SK-N-SH treated with all-trans-retinoic acid at 6 μM for 48 hours (cell line): ENCODE measurements at regions not wholly inside any gene's neighbourhood (a gene's known extent, or its start where the extent isn't known, plus 50 kb on each side); places are given as distances from the start of the nearest gene placed in this dataset.

Experiments
- ATAC-seq: fragments of 200-7000 bp; cut with Tn5 transposase; 3 replicates; pipeline ENCODE4 v1.9.1; 2020; ENCODE audit warnings: mild to moderate bottlenecking, moderate library complexity
- ARNTL ChIP-seq: fragments of 450-650 bp; formaldehyde crosslinking; IDR thresholded peaks from 2 replicates; pipeline ENCODE4 v1.5.0; 2020; ENCODE audit warnings: low read depth, mild to moderate bottlenecking, moderate library complexity, borderline replicate concordance
- BACH2 ChIP-seq: fragments of 250-450 bp; sonication (Bioruptor Pico); IDR thresholded peaks from 2 replicates; pipeline ENCODE4 v1.9.0; 2021; ENCODE audit warnings: mild to moderate bottlenecking, borderline replicate concordance
- CREB5 ChIP-seq: fragments of 250-450 bp; sonication (Bioruptor Pico); IDR thresholded peaks from 2 replicates; pipeline ENCODE4 v1.5.1; 2020; ENCODE audit warnings: low read depth, mild to moderate bottlenecking, moderate library complexity
- CSDC2 ChIP-seq: fragments of 250-450 bp; sonication (Bioruptor Pico); IDR thresholded peaks from 2 replicates; pipeline ENCODE4 v1.5.0; 2020; ENCODE audit warnings: mild to moderate bottlenecking, moderate library complexity
- ESRRG ChIP-seq: fragments of 250-450 bp; sonication (Bioruptor Pico); IDR thresholded peaks from 2 replicates; pipeline ENCODE4 v1.6.1; 2021; ENCODE audit warnings: mild to moderate bottlenecking
- GLIS3 ChIP-seq: fragments of 250-450 bp; sonication (Bioruptor Pico); IDR thresholded peaks from 2 replicates; pipeline ENCODE4 v1.5.0; 2020; ENCODE audit warnings: mild to moderate bottlenecking, moderate library complexity
- ISL1 ChIP-seq: fragments of 250-450 bp; sonication (Bioruptor Pico); IDR thresholded peaks from 2 replicates; pipeline ENCODE4 v2.1.2; 2022; ENCODE audit warnings: mild to moderate bottlenecking, moderate library complexity
- OSR1 ChIP-seq: fragments of 250-450 bp; sonication (Bioruptor Pico); IDR thresholded peaks from 2 replicates; pipeline ENCODE4 v1.8.0; 2022; ENCODE audit warnings: moderate library complexity, mild to moderate bottlenecking, inconsistent platforms
- PATZ1 ChIP-seq: fragments of 250-450 bp; sonication (Bioruptor Pico); IDR thresholded peaks from 2 replicates; pipeline ENCODE4 v1.8.0; 2020; ENCODE audit warnings: mild to moderate bottlenecking, moderate library complexity, borderline replicate concordance
- POU6F1 ChIP-seq: fragments of 250-450 bp; sonication (Bioruptor Pico); IDR thresholded peaks from 2 replicates; pipeline ENCODE4 v1.8.0; 2021; ENCODE audit warnings: low read depth, mild to moderate bottlenecking, moderate library complexity, borderline replicate concordance
- PPARA ChIP-seq: fragments of 250-450 bp; sonication (Bioruptor Pico); IDR thresholded peaks from 2 replicates; pipeline ENCODE4 v1.5.0; 2020; ENCODE audit warnings: mild to moderate bottlenecking, borderline replicate concordance
- RARB ChIP-seq: fragments of 250-450 bp; sonication (Bioruptor Pico); IDR thresholded peaks from 2 replicates; pipeline ENCODE4 v1.8.0; 2021; ENCODE audit warnings: mild to moderate bottlenecking, moderate library complexity
- SNAI2 ChIP-seq: fragments of 250-450 bp; sonication (Bioruptor Pico); IDR thresholded peaks from 2 replicates; pipeline ENCODE4 v1.5.0; 2020; ENCODE audit warnings: mild to moderate bottlenecking, moderate library complexity
- TCF4 ChIP-seq: fragments of 250-450 bp; sonication (Bioruptor Pico); IDR thresholded peaks from 2 replicates; pipeline ENCODE4 v1.8.0; 2021; ENCODE audit warnings: mild to moderate bottlenecking, moderate library complexity, borderline replicate concordance
- TSHZ2 ChIP-seq: fragments of 250-450 bp; sonication (Bioruptor Pico); IDR thresholded peaks from 2 replicates; pipeline ENCODE4 v1.5.0; 2020; ENCODE audit warnings: mild to moderate bottlenecking, moderate library complexity
- ZC3H10 ChIP-seq: fragments of 250-450 bp; sonication (Bioruptor Pico); IDR thresholded peaks from 2 replicates; pipeline ENCODE4 v1.5.1; 2021; ENCODE audit warnings: mild to moderate bottlenecking, moderate library complexity
- ZFP3 ChIP-seq: fragments of 250-450 bp; sonication (Bioruptor Pico); IDR thresholded peaks from 2 replicates; pipeline ENCODE4 v1.5.0; 2020; ENCODE audit warnings: mild to moderate bottlenecking, moderate library complexity
- ZNF565 ChIP-seq: fragments of 450-650 bp; formaldehyde crosslinking; conservative IDR thresholded peaks from 2 replicates; pipeline ENCODE4 v1.5.0; 2020; ENCODE audit warnings: low read depth, mild to moderate bottlenecking, moderate library complexity
- ZNF70 ChIP-seq: fragments of 450-650 bp; formaldehyde crosslinking; IDR thresholded peaks from 2 replicates; pipeline ENCODE4 v1.5.0; 2020; ENCODE audit warnings: mild to moderate bottlenecking, moderate library complexity
- ZNF8 ChIP-seq: fragments of 450-650 bp; formaldehyde crosslinking; IDR thresholded peaks from 2 replicates; pipeline ENCODE4 v1.5.0; 2020; ENCODE audit warnings: mild to moderate bottlenecking, moderate library complexity

GRCh38 chr17:70314506-70314905 lies 145.2 kb downstream of the KCNJ2 start:
- TF ChIP-seq ZFP3 (CRISPR knock-in tag) (no peak), ZNF565 (CRISPR knock-in tag) (no peak), SNAI2 (CRISPR knock-in tag) (no peak), ZNF8 (CRISPR knock-in tag) (no peak)
- ATAC-seq: no peak

GRCh38 chr17:70317421-70317820 lies 148.1 kb downstream of the KCNJ2 start:
- TF ChIP-seq ISL1 (CRISPR knock-in tag): peak; percentile 81
- TF ChIP-seq ESRRG (CRISPR knock-in tag): no peak
- TF ChIP-seq CREB5 (CRISPR knock-in tag): peak; percentile 28; the same call in 1 of the 2 replicates
- no peak for ATAC-seq

- ATAC-seq: no peak
- TF ChIP-seq ESRRG (CRISPR knock-in tag) (no peak), RARB (CRISPR knock-in tag) (no peak), ZFP3 (CRISPR knock-in tag) (no peak), BACH2 (CRISPR knock-in tag) (no peak)
These were observed 148.7 kb downstream of the KCNJ2 start for GRCh38 chr17:70318051-70318450.

GRCh38 chr17:70319516-70319915 lies 150.2 kb downstream of the KCNJ2 start:
- no peak for ATAC-seq
- TF ChIP-seq SNAI2 (CRISPR knock-in tag) (no peak), ISL1 (CRISPR knock-in tag) (no peak), GLIS3 (CRISPR knock-in tag) (no peak), CSDC2 (CRISPR knock-in tag) (no peak), TSHZ2 (CRISPR knock-in tag) (no peak), ESRRG (CRISPR knock-in tag) (no peak), PPARA (CRISPR knock-in tag) (no peak), PATZ1 (CRISPR knock-in tag) (no peak), ARNTL (no peak), ZFP3 (CRISPR knock-in tag) (no peak), POU6F1 (CRISPR knock-in tag) (no peak), BACH2 (CRISPR knock-in tag) (no peak), RARB (CRISPR knock-in tag) (no peak), TCF4 (no peak), ZNF565 (CRISPR knock-in tag) (no peak), ZC3H10 (CRISPR knock-in tag) (no peak), ZNF8 (CRISPR knock-in tag) (no peak), ZNF70 (no peak), OSR1 (CRISPR knock-in tag) (no peak), CREB5 (CRISPR knock-in tag) (no peak)
